UCSD-AML1 (cell line): ENCODE measurements at regions not wholly inside any gene's neighbourhood (a gene's known extent, or its start where the extent isn't known, plus 50 kb on each side); places are given as distances from the start of the nearest gene placed in this dataset.
"Not testable (repeated sequence)": the region's sequence is repeated elsewhere in the genome, so short reads cannot be mapped to it uniquely, and the experiment has no call there.

Experiments used
- DNase-seq: peaks from one replicate; lab custom pipeline; 2025; ENCODE audit not compliant: unreplicated experiment; lab: John Stamatoyannopoulos, UW

- not testable (repeated sequence) for DNase-seq
Observed at GRCh38 chr16:32947336-32947735, 246.7 kb upstream of the TP53TG3C start.

GRCh38 chr16:32946041-32946560 lies 247.9 kb upstream of the TP53TG3C start:
- not testable (repeated sequence) for DNase-seq

GRCh38 chr16:32945311-32945710 lies 248.7 kb upstream of the TP53TG3C start:
- not testable (repeated sequence) for DNase-seq

DNA sequence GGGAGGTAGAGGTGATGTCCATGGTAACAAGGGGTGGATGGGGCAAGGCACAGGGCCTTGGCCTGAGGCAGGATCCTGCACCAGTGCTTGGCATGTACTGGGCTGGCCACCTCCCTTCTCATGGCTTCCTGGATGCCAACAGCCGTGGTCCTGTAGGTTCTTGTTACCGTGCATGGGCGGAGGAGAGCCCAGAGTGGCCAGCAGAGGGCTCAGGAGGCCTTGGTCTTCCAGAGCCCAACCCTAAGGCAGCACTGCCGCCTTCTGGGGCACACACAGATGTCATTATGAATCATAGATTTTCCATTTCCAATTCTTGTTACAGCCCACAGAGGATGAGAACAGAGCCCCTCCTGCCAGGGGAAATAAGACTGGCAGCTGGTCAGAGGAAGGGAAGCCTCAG lies 254.2 kb upstream of the TP53TG3C start:
- DNase-seq: not testable (repeated sequence)

DNA sequence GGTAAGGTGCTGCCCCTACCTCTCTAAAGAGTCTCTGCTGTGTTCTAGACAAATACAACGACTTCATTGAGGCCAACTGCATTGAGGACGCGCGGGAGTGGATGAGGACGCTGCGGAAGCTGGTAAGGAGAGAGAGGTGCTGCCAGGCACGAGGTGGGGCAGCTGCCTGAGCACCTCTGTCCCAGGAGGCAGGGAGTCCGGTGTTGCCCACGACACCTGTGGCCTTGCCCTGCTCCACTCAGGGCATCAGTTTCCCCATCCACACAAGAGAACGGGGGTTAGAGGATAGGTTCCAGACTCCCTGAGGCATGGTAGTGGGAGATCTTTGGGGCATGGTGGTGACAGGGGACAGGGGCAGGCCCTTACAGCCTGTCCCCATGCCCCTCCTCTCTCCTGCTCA lies 256.1 kb upstream of the TP53TG3C start:
- not testable (repeated sequence) for DNase-seq

- DNase-seq: not testable (repeated sequence)
Observed at GRCh38 chr16:32932240-32933040, 256.5 kb upstream of the TP53TG3 start.

DNA sequence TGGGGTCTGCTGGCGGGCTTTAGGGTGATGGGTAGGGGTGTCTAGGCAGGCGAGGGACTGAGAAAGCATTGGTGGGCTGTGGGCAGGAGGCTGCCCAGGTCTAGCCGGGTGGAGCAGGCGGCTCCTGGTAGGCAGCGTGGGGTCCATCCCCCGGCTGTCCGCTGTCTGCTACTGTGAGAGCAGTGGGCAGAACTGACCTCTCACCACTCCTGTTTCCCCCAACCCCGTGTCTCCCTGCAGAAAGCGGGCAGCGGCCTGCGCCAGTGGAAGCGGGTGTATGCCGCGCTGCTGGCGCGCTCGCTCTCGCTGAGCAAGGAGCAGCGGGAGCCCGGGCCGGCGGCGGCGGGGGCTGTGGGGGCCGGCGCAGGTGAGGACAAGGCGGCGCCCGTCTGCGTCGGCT lies 249.2 kb upstream of the TP53TG3 start:
- DNase-seq: not testable (repeated sequence)

GRCh38 chr16:32922578-32922977 lies 246.6 kb upstream of the TP53TG3 start:
- DNase-seq: not testable (repeated sequence)

DNA sequence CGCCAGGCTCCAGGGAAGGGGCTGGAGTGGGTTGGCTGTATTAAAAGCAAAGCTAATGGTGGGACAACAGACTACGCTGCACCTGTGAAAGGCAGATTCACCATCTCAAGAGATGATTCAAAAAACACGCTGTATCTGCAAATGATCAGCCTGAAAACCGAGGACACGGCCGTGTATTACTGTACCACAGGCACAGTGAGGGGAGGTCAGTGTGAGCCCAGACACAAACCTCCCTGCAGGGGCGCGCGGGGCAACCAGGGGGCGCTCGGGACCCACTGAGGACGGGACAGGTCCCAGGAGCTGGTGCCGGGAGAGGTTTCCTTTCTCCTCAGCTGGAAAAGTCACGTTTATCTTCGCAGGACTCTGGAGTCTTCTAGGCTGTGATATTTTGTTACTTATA lies 239.4 kb upstream of the TP53TG3 start:
- not testable (repeated sequence) for DNase-seq

- peak; percentile 70 for DNase-seq
Observed at GRCh38 chr16:32897782-32898181, 221.8 kb upstream of the TP53TG3 start.

DNA sequence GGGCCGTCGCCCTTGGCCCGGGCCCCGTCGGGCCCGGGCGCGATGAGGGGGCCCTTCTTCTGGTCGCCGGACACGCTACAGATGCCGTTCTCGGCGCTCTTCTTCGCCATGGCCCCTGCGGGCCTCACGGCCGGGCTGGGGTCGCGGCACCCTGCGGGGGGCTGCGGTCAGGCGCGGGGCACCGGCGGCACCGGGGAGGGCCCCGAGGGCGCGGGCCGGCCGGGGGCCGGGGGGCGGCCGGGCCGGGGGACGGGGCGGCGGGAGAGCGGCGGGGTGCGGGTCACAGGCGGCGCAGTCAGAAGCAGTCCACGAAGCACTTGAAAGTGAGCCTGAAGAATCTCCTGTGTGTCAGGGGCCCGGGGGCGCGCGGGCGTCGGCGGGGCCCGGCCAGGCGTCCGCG lies 209.4 kb upstream of the TP53TG3 start:
- DNase-seq: not testable (repeated sequence)

DNA sequence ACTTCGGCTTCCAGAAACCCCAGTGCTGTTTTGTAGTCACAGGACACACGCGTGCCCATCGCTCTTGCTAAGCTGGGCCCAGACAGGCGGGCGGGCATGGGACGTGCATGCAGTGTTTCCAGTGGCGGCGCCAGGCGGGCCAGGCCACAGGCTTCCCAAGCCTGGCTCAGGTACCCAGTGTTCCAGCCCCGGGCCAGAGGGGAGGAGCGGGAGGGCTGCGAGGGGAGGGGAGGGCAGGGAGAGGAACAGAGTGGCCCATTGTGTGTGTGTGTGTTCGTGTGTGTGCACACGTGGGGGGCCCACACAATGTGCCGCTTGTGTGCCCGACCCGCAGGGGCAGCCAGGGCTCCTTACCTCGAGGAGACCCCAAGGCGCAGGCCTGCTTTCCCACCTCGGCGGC lies 208.6 kb upstream of the TP53TG3 start:
- DNase-seq: not testable (repeated sequence)

DNA sequence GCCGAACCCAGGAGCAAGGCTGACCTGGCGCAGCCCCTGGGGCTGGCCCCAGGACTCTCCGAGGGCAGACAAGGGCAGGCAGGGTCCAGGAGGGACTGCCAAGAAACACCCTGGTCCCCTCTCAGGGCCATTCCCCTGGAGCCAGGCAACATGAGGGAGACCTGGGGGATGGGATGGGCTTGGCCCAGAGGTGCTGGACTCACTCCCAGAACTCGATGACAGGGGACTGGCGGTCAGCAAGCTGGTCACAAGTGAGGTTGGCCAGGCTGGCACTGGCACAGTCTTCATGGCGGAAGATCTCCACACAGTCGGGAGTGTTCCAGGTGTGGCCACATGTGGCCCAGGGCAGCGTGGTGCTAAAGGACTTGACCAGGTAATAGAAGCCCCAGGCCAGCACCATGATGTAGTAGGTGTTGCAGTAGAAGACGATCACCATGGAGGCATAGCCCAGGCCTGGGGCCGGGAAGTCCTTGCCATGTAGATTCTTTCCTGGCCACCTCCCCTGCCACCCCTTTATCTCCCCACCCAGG lies 206.4 kb upstream of the TP53TG3 start:
- not testable (repeated sequence) for DNase-seq

DNA sequence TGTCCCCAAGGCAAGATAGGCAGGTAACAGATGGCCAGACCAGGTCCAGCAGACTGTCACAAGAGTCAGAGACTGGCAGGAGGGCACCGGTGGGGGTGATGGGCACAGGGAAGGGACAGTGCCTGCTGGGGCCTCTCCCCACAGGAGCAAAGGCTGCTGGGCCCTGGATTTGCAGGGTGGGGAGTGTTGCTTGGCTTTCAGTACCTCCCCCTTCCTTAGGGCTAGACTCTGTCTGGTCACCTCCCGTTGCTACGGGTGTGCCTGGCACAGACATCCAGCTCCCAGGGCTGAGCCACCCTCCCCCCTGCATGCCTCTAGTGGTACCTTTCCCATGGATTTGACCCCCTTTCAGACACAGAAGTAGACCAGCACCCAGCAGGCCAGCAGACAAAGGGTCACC lies 205.7 kb upstream of the TP53TG3 start:
- not testable (repeated sequence) for DNase-seq

DNA sequence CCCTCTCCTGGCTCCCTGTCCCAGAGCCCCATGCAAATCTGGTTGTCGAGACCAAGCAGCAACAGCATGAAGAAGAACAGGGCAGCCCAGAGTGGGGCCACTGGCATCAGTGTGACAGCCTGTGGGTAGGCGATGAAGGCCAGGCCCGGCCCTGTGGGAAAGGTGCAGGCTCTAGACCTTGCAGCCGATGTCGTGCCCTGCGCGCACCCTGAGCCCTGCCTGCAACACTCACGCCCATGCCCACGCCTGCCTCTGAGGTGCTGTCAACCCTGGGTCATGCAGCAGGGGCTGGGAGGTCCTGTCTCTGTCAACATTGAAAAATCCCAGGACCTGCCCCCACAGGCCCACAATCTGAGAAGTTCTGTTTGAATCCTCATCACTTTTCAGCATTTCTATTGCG lies 204.0 kb upstream of the TP53TG3 start:
- DNase-seq: not testable (repeated sequence)

- DNase-seq: not testable (repeated sequence)
Observed at GRCh38 chr16:32876718-32877117, 200.8 kb upstream of the TP53TG3 start.

- DNase-seq: not testable (repeated sequence)
Observed at GRCh38 chr16:32873783-32874182, 197.8 kb upstream of the TP53TG3 start.

DNA sequence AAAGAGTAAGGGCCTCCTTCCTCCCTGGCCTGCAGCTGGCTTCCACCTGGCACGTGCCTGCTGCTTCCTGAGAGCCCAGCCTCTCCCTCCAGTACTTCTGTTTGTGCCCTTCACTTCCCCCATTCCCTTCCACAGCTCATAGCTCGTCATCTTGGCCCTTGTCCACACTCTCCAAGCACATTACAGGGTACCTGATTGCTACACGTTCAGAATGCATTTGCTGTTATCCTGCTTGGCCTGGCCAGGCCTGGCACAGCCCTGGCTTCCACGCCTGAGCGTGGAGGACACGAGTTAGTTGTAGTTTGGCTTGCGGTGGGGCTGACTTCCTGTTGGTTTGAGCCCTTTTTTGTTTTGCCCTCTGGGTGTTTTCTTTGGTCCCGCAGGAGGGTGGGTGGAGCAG lies 197.2 kb upstream of the TP53TG3 start:
- DNase-seq: not testable (repeated sequence)

DNA sequence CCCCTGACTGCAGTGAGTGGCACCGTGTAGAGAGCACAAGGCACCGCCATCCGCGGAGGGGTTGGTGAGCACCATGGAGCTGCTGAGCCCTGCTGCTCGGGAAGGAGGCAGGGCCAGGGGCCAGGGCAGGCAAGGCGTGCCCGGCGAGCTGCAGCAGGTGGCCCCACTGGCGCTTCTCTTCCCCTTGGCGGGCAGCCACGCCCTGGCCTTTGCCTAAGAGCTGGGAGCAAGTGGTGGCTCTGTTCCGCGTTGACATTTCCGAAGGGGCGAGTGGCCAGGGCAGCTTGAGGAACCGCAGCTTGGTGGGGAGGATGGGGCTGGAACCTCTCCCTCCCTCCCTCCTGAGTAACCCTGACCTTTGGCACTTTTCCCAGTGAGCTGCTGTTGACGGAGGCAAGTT lies 194.7 kb upstream of the TP53TG3 start:
- DNase-seq: not testable (repeated sequence)

DNA sequence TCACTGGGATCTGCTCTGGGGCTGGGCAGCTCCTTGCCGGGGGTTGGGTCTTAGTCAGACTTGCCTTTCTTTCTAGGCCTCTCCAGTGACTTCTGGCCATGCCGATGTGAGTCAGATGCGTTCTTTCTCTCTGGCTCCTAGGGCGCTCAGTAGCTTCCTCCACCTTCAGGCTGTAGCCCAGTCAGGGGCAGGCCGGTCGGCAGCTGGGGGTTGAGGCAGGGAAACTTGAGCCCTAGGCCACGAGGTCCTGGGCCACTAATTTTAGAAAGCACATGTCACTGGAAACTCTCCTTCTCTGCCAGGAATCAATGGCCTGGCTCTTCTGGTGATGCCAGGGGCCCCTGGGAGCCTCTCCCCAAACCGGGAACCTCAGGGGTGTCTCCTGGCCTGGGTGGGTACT lies 192.4 kb upstream of the TP53TG3 start:
- not testable (repeated sequence) for DNase-seq

- DNase-seq: not testable (repeated sequence)
Observed at GRCh38 chr16:32865284-32865683, 189.3 kb upstream of the TP53TG3 start.

DNA sequence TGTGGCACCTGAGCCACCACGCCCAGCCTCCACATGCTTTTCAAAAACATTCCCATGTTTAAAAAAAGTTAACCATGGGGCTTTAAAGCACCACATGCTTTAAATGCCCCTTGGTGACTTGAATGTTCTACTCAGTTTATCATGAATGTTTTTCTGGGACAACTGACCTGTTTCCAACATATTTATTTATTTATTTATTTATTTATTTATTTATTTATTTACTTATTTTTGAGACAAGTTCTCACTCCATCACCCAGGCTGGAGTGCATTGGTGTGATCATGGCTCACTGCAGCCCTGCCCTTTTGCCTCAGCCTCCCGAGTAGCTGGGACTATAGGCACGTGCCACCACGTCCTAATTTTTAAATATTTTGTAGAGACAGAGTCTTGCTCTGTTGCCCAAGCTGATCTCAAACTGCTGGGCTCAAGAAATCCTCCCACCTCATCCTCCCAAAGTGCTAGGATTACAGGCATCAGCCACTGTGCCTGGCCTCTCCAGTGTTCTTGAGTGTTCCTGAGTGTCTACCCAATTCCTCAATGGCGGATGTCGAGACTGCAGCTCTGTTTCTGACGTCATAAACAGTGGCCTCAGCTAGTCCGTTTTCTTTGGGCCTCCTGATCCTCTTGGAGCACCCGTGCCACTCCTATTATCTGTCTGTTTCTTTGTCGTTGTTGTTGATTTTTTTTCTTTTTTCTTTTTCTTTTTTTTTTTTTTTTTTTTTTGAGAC lies 185.7 kb upstream of the TP53TG3 start:
- not testable (repeated sequence) for DNase-seq
